OCI-LY3 (cell line): ENCODE measurements at regions not wholly inside any gene's neighbourhood (a gene's known extent, or its start where the extent isn't known, plus 50 kb on each side); places are given as distances from the start of the nearest gene placed in this dataset.

Experiments
- EZH2phosphoT487 ChIP-seq: fragments of 200-600 bp; shearing (Covaris generic); IDR thresholded peaks from 2 replicates; pipeline ENCODE4 v1.6.1; 2018; ENCODE audit warnings: antibody characterized with exemption, mixed run types, low read depth
- TF ChIP-seq, protein P1 (sequence below): fragments of 200-600, 300-600 bp; sonication (generic); IDR thresholded peaks from 2 replicates; pipeline ENCODE4 v1.5.1; 2014; ENCODE audit warnings: antibody characterized with exemption, low read length, low read depth

DNA sequence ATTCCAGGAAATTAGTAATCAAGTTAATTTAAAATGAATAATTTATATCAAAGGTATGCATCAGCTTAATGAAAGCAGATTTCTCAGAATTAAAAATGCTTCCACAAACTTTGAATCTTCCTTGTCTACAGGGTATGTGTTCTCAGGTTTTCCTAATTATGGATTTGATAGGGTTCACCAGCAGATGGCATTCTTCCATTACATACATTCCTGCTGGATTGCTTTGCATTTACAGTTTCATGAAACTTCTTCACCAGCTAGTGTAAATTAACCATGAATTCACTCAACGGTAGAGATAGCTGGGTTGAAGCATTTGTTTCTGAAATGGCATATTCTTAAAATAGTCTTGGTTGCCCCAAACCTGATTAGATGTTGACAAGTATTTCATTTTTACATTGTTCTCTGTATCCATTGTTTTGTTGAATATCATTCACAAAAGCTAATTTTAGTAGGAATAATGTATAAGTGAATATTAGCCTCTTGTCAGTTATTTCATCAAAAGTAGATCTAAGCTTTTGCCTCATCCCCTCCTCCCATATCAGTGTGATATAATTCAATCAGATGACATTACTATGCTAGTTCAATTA is 68.7 kb upstream of the WDR41 start:
- TF ChIP-seq, protein P1, sequence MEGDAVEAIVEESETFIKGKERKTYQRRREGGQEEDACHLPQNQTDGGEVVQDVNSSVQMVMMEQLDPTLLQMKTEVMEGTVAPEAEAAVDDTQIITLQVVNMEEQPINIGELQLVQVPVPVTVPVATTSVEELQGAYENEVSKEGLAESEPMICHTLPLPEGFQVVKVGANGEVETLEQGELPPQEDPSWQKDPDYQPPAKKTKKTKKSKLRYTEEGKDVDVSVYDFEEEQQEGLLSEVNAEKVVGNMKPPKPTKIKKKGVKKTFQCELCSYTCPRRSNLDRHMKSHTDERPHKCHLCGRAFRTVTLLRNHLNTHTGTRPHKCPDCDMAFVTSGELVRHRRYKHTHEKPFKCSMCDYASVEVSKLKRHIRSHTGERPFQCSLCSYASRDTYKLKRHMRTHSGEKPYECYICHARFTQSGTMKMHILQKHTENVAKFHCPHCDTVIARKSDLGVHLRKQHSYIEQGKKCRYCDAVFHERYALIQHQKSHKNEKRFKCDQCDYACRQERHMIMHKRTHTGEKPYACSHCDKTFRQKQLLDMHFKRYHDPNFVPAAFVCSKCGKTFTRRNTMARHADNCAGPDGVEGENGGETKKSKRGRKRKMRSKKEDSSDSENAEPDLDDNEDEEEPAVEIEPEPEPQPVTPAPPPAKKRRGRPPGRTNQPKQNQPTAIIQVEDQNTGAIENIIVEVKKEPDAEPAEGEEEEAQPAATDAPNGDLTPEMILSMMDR: peak; percentile 46
- TF ChIP-seq EZH2phosphoT487: no peak
